RWPE2 (cell line): ENCODE measurements at regions not wholly inside any gene's neighbourhood (a gene's known extent, or its start where the extent isn't known, plus 50 kb on each side); places are given as distances from the start of the nearest gene placed in this dataset.

Source experiments
- ATAC-seq: fragments of 200-7000 bp; cut with Tn5 transposase; 3 replicates; pipeline ENCODE4 v1.9.1; 2021; ENCODE audit warnings: low read depth
- DNase-seq: peaks from one replicate; pipeline ENCODE4 v3.0.0-alpha.2; 2020; ENCODE audit warnings: low spot score
- H3K27ac ChIP-seq: fragments of 450-650 bp; 2 replicates; pipeline ENCODE4 v1.5.1; 2017; ENCODE audit warnings: mild to moderate bottlenecking; ENCODE audit not compliant: poor library complexity, severe bottlenecking
- H3K27me3 ChIP-seq: fragments of 250-450 bp; sonication (Bioruptor Pico); 2 replicates; pipeline ENCODE4 v1.5.1; 2021; ENCODE audit warnings: mild to moderate bottlenecking, moderate library complexity; ENCODE audit not compliant: insufficient read depth, poor library complexity, severe bottlenecking
- H3K36me3 ChIP-seq: fragments of 250-450 bp; sonication (Bioruptor Pico); 2 replicates; pipeline ENCODE4 v1.5.1; 2020; ENCODE audit warnings: low read depth, mild to moderate bottlenecking, moderate library complexity
- H3K4me1 ChIP-seq: fragments of 250-450 bp; sonication (Bioruptor Pico); 2 replicates; pipeline ENCODE4 v1.5.1; 2021; ENCODE audit warnings: mild to moderate bottlenecking, moderate library complexity; ENCODE audit not compliant: insufficient read depth, poor library complexity, severe bottlenecking
- H3K4me3 ChIP-seq: fragments of 250-450 bp; sonication (Bioruptor Pico); 2 replicates; pipeline ENCODE4 v1.5.1; 2021; ENCODE audit warnings: mild to moderate bottlenecking, moderate library complexity; ENCODE audit not compliant: severe bottlenecking
- H3K9me3 ChIP-seq: fragments of 250-450 bp; sonication (Bioruptor Pico); 2 replicates; pipeline ENCODE4 v1.5.1; 2021; ENCODE audit warnings: mild to moderate bottlenecking, moderate library complexity; ENCODE audit not compliant: severe bottlenecking
- CTCF ChIP-seq: fragments of 450-650 bp; IDR thresholded peaks from one replicate; pipeline ENCODE4 v1.5.1; 2017; ENCODE audit warnings: mild to moderate bottlenecking, moderate library complexity; ENCODE audit not compliant: poor library complexity, severe bottlenecking

- ATAC-seq (no peak), DNase-seq (no peak)
- H3K4me3 ChIP-seq, result no peak overlapping the region
- no peaks in the 10 kb centered on the region for H3K9me3 ChIP-seq
- no peaks in the 10 kb centered on the region for H3K4me1 ChIP-seq
- H3K27me3 ChIP-seq, result no peaks in the 10 kb centered on the region
- TF ChIP-seq CTCF, result no peak
- H3K27ac ChIP-seq, result no peak overlapping the region
- H3K36me3 ChIP-seq, result no peaks in the 10 kb centered on the region
These were observed 262.5 kb upstream of the GNAI1 start for GRCh38 chr7:79872176-79872575.

GRCh38 chr7:79868010-79868409 lies 266.6 kb upstream of the GNAI1 start:
- ATAC-seq (no peak), DNase-seq (no peak)
- no peaks in the 10 kb centered on the region for H3K4me1 ChIP-seq
- H3K27me3 ChIP-seq, result no peaks in the 10 kb centered on the region
- H3K4me3 ChIP-seq, result no peak overlapping the region
- no peaks in the 10 kb centered on the region for H3K9me3 ChIP-seq
- TF ChIP-seq CTCF, result no peak
- no peaks in the 10 kb centered on the region for H3K36me3 ChIP-seq
- H3K27ac ChIP-seq, result no peak overlapping the region

GRCh38 chr7:79862447-79863210 lies 272.0 kb upstream of the GNAI1 start:
- H3K4me1 ChIP-seq, result no peaks in the 10 kb centered on the region
- no peaks in the 10 kb centered on the region for H3K9me3 ChIP-seq
- TF ChIP-seq CTCF, result no peak
- H3K36me3 ChIP-seq, result no peaks in the 10 kb centered on the region
- no peak overlapping the region for H3K27ac ChIP-seq
- ATAC-seq (no peak), DNase-seq (no peak)
- no peaks in the 10 kb centered on the region for H3K27me3 ChIP-seq
- H3K4me3 ChIP-seq, result no peak overlapping the region

- Histone ChIP-seq H3K4me3 (no peak overlapping the region), H3K4me1 (no peaks in the 10 kb centered on the region), H3K27ac (no peak overlapping the region), H3K27me3 (no peaks in the 10 kb centered on the region), H3K36me3 (no peaks in the 10 kb centered on the region), H3K9me3 (no peaks in the 10 kb centered on the region)
- no peak for ATAC-seq
- no peak for TF ChIP-seq CTCF
- no peak for DNase-seq
These were observed 279.5 kb upstream of the GNAI1 start for GRCh38 chr7:79855172-79855571.

GRCh38 chr7:79854621-79855020 lies 280.0 kb upstream of the GNAI1 start:
- H3K4me3 ChIP-seq, result no peak overlapping the region
- H3K4me1 ChIP-seq, result no peaks in the 10 kb centered on the region
- ATAC-seq, result no peak
- H3K9me3 ChIP-seq, result no peaks in the 10 kb centered on the region
- no peak overlapping the region for H3K27ac ChIP-seq
- DNase-seq, result no peak
- H3K36me3 ChIP-seq, result no peaks in the 10 kb centered on the region
- no peaks in the 10 kb centered on the region for H3K27me3 ChIP-seq
- TF ChIP-seq CTCF, result no peak
